GM12892 (cell line): ENCODE measurements at regions not wholly inside any gene's neighbourhood (a gene's known extent, or its start where the extent isn't known, plus 50 kb on each side); places are given as distances from the start of the nearest gene placed in this dataset.

Experiments used
- POLR2A ChIP-seq: IDR thresholded peaks from 2 replicates; pipeline ENCODE4 v1.6.1; 2011; ENCODE audit warnings: low read depth, low read length, control low read depth
- POLR2AphosphoS5 ChIP-seq: IDR thresholded peaks from 2 replicates; pipeline ENCODE4 v1.6.1; 2011; ENCODE audit warnings: low read depth, low read length, control low read depth

- TF ChIP-seq POLR2A (no peak), POLR2AphosphoS5 (no peak)
Measured at GRCh38 chr3:40754994-40755393, 230.2 kb downstream of the ZNF621 start.
